Peyer's patch (tissue), 4 donors: ENCODE measurements at regions not wholly inside any gene's neighbourhood (a gene's known extent, or its start where the extent isn't known, plus 50 kb on each side); places are given as distances from the start of the nearest gene placed in this dataset.
"Not testable (repeated sequence)": the region's sequence is repeated elsewhere in the genome, so short reads cannot be mapped to it uniquely, and the experiment has no call there.

Source experiments
- DNase-seq, 3 donors: peaks; one replicate each; pipeline ENCODE4 v3.0.0-alpha.2; 2017 to 2019
- H3K27ac ChIP-seq, 4 donors: fragments of 200-600 bp; sonication (generic); one replicate each; pipeline ENCODE4 v1.5.1; 2016 to 2019
- H3K27me3 ChIP-seq, 2 donors: fragments of 200-600 bp; sonication (generic); one replicate each; pipeline ENCODE4 v1.5.1; 2019
- H3K36me3 ChIP-seq, 3 donors: fragments of 200-600 bp; sonication (generic); one replicate each; pipeline ENCODE4 v1.5.1; 2016 to 2019
- H3K4me1 ChIP-seq, 4 donors: fragments of 200-600 bp; sonication (generic); one replicate each; pipeline ENCODE4 v1.5.1; 2016 to 2019
- H3K4me3 ChIP-seq, 4 donors: fragments of 200-600 bp; sonication (generic); 1 replicate in 3 of 4; 2 replicates in 1 of 4; pipeline ENCODE4 v1.5.1; 2016 to 2019; ENCODE audit warnings: mild to moderate bottlenecking in 1 of 4
- H3K9me3 ChIP-seq, 4 donors: fragments of 200-600 bp; sonication (generic); one replicate each; pipeline ENCODE4 v1.5.1; 2016 to 2019; ENCODE audit warnings: mild to moderate bottlenecking in 1 of 4
- POLR2A ChIP-seq, 2 donors: fragments of 450-650 bp; IDR thresholded peaks; one replicate each; pipeline ENCODE4 v1.5.1; 2017; ENCODE audit warnings: antibody characterized with exemption in 2 of 2, mild to moderate bottlenecking in 2 of 2, moderate library complexity in 2 of 2
- TF ChIP-seq, protein P1 (sequence below), 6 experiments: fragments of 450-650 bp in 4 of 6; fragments of 200-600 bp in 2 of 6; sonication (generic) in 1 of 6; IDR thresholded peaks; one replicate each; pipeline ENCODE4 v1.5.1; 2017 to 2019; ENCODE audit warnings: antibody characterized with exemption in 6 of 6, mild to moderate bottlenecking in 3 of 6, moderate library complexity in 1 of 6

DNA sequence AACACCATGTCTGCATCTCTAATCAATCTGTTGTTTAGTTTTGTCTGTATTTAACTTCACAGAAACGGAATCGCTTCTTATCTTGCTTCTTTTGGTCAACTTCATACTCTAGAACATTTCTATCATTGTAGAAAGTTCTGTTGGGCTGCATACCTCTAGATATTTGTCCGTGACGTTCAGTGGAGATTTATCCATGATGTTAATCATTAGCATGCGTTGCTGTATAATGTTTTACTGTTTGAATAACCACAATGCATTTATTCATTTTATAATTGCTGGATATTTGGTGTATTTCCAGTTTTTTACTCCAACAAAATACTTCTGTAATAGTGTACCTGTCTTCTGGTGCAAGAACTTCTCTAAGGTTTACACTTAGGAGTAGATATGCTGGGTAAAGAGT is 96.2 kb upstream of the GDNF start:
- Histone ChIP-seq H3K36me3 (no peaks in the 10 kb centered on the region), H3K4me1 (no peaks in the 10 kb centered on the region), H3K27ac (no peak overlapping the region), H3K9me3 (no peaks in the 10 kb centered on the region), H3K27me3 (no peaks in the 10 kb centered on the region), H3K4me3 (no peak overlapping the region)
- TF ChIP-seq, protein P1, sequence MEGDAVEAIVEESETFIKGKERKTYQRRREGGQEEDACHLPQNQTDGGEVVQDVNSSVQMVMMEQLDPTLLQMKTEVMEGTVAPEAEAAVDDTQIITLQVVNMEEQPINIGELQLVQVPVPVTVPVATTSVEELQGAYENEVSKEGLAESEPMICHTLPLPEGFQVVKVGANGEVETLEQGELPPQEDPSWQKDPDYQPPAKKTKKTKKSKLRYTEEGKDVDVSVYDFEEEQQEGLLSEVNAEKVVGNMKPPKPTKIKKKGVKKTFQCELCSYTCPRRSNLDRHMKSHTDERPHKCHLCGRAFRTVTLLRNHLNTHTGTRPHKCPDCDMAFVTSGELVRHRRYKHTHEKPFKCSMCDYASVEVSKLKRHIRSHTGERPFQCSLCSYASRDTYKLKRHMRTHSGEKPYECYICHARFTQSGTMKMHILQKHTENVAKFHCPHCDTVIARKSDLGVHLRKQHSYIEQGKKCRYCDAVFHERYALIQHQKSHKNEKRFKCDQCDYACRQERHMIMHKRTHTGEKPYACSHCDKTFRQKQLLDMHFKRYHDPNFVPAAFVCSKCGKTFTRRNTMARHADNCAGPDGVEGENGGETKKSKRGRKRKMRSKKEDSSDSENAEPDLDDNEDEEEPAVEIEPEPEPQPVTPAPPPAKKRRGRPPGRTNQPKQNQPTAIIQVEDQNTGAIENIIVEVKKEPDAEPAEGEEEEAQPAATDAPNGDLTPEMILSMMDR (IDR thresholded peaks at IDR 0.05), result no peak
- no peak for DNase-seq

- Histone ChIP-seq H3K36me3 (no peaks in the 10 kb centered on the region), H3K4me3 (no peak overlapping the region), H3K27ac (no peak overlapping the region), H3K4me1 (no peaks in the 10 kb centered on the region), H3K27me3 (no peaks in the 10 kb centered on the region), H3K9me3 (no peaks in the 10 kb centered on the region)
- DNase-seq, result no peak
- no peak for TF ChIP-seq POLR2A (IDR thresholded peaks at IDR 0.05)
- TF ChIP-seq, protein P1 (IDR thresholded peaks at IDR 0.05), result no peak
These were observed 93.7 kb upstream of the GDNF start for GRCh38 chr5:37933576-37933975.

DNA sequence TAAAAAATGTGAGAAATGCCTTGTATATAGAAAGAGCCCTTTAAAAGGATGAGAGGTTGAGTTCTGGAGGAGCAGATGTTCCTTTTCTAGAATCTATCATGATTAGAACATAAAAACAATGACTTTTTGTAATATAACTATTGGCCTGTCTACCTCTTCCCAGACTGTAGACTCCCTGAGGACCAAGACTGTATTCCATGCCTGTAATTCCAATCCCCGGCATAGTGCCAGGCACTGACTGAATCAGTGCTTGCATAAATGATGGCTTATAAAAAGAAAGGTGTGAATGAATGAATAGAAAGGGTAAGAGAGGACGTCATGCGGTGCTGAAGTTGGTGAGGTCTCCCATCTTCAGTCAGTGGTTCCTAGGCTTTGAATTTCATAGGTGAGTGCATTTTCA is 92.6 kb upstream of the GDNF start:
- Histone ChIP-seq H3K9me3 (no peaks in the 10 kb centered on the region), H3K4me3 (no peak overlapping the region)
- TF ChIP-seq, protein P1 (IDR thresholded peaks at IDR 0.05), result no peak
- no peak for TF ChIP-seq POLR2A (IDR thresholded peaks at IDR 0.05)

DNA sequence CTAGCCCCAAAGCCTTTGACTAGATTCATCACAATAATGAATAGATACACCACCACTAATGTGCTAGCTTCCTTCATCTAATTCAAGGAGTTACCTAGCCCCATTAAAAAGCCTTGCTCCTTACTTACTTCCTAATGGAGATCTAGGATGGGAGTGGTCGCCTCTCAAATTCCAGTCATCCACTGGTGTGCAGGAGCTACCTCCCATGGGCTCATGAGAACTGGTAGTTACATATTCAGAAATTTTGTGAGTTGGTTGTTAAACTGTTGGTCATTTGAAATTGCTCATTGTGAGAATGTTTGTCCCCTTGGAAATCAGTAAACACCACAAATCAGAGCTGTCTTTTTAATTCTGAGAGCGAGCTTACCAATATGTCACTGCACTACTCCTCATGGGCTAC is 91.7 kb upstream of the GDNF start:
- Histone ChIP-seq H3K36me3 (no peaks in the 10 kb centered on the region), H3K27ac (no peak overlapping the region), H3K9me3 (no peaks in the 10 kb centered on the region), H3K4me1 (no peaks in the 10 kb centered on the region), H3K27me3 (no peaks in the 10 kb centered on the region), H3K4me3 (no peak overlapping the region)
- TF ChIP-seq, protein P1 (IDR thresholded peaks at IDR 0.05), result no peak
- no peak for DNase-seq

More for the DNA sequence above, 92.6 kb upstream of the GDNF start:
- Histone ChIP-seq H3K4me1 (no peaks in the 10 kb centered on the region), H3K27me3 (no peaks in the 10 kb centered on the region), H3K27ac (no peak overlapping the region), H3K36me3 (no peaks in the 10 kb centered on the region)
- no peak for DNase-seq

- no peaks in the 10 kb centered on the region for H3K4me1 ChIP-seq
- no peak overlapping the region for H3K27ac ChIP-seq
- no peak for DNase-seq
- TF ChIP-seq, protein P1 (IDR thresholded peaks at IDR 0.05), result no peak
- TF ChIP-seq POLR2A (IDR thresholded peaks at IDR 0.05), result no peak
- H3K4me3 ChIP-seq, result no peak overlapping the region
- no peaks in the 10 kb centered on the region for H3K9me3 ChIP-seq
- H3K27me3 ChIP-seq, result no peaks in the 10 kb centered on the region
- H3K36me3 ChIP-seq, result no peaks in the 10 kb centered on the region
These were observed 90.5 kb upstream of the GDNF start for GRCh38 chr5:37930350-37930749.

DNA sequence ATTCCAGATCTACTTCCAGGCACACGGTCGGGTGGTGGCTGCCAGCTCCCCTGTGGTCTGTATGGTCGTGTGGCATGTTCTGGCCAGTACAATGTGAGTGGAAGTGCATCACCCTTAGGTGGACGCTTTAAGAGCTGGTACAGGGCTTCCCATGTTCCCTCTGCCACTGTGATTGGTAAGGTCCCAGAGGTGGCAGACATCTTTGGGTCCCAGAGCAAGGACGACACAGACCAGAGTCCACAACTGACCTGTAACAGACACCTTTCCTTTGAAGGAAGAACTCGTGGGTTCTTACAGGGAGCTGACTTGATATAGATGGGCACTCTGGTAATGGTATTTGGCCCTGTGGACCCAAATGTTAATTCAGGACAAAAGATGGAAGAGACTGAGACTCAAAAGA is 90.0 kb upstream of the GDNF start:
- H3K9me3 ChIP-seq, result no peaks in the 10 kb centered on the region
- TF ChIP-seq, protein P1 (IDR thresholded peaks at IDR 0.05), result no peak
- TF ChIP-seq POLR2A (IDR thresholded peaks at IDR 0.05), result no peak
- no peak for DNase-seq

DNA sequence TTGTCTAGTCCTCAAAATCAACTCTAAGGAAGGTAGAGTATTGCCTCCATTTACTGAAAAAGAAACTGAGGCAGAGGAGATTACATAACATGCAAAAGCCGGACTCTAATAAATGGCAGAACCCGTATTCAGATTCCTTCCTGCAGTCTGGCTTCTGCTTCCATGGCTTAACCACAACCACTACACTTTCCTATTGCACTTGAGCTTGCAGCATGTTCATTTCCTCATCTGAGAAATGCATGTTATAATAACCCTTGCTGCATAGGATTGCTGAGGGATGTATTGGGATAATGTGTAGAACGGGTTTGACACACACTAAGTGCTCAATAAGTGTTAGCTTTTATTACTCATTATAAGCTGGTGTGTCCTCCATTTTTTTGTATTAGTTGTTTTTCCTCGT is 87.9 kb upstream of the GDNF start:
- not testable (repeated sequence) for H3K36me3 ChIP-seq, DNase-seq, H3K4me3 ChIP-seq, H3K27ac ChIP-seq, H3K27me3 ChIP-seq, H3K4me1 ChIP-seq, H3K9me3 ChIP-seq

More for the DNA sequence above, 90.0 kb upstream of the GDNF start:
- no peaks in the 10 kb centered on the region for H3K27me3 ChIP-seq
- H3K36me3 ChIP-seq, result no peaks in the 10 kb centered on the region
- no peaks in the 10 kb centered on the region for H3K4me1 ChIP-seq
- no peak overlapping the region for H3K27ac ChIP-seq
- no peak overlapping the region for H3K4me3 ChIP-seq
